ENCODE measurements at regions not wholly inside any gene's neighbourhood (a gene's known extent, or its start where the extent isn't known, plus 50 kb on each side); places are given as distances from the start of the nearest gene placed in this dataset.
"Not testable (repeated sequence)": the region's sequence is repeated elsewhere in the genome, so short reads cannot be mapped to it uniquely, and the experiment has no call there.

DNA sequence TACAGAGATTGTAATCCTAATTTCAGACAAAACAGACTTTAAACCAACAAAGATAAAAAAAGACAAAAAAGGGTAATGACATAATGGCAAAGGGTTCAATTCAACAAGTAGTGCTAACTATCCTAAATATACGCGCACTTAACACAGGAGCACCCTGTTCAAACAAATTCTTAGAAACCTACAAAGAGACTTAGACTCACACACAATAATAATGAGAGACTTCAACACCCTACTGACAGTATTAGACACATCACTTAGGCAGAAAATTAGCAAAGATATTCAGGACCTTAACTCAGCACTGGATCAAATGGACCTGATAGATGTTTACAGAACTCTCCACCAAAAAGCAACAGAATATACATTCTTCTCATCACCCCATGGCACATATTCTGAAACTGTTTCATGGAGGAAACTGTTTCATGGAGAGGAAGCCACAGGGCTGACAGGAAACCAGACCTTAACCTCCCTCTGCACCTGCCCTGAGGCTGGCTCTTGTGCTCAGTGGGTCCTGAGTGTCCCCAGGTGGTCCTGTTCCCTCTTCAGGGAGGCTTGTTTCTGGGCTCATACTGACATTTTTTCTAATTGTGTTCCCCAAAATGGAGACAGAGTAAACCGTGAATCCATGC, 54.7 kb downstream of the OR4M2 start:
- TF ChIP-seq ZBTB8A, ZNF37A (tag by site-specific recombination; IDR thresholded peaks at IDR 0.05): not testable (repeated sequence)
